Fibroblast of pulmonary artery (primary cell): ENCODE measurements at regions not wholly inside any gene's neighbourhood (a gene's known extent, or its start where the extent isn't known, plus 50 kb on each side); places are given as distances from the start of the nearest gene placed in this dataset.
"Not testable (repeated sequence)": the region's sequence is repeated elsewhere in the genome, so short reads cannot be mapped to it uniquely, and the experiment has no call there.

Experiments used
- DNase-seq: peaks from one replicate; pipeline ENCODE4 v3.0.0-alpha.2; 2010; ENCODE audit warnings: low read depth
- H3K4me3 ChIP-seq: replicated peaks from 2 replicates; pipeline ENCODE4 v1.5.1; 2011; ENCODE audit warnings: low read depth, mild to moderate bottlenecking, control low read depth, low read length, moderate library complexity
- TF ChIP-seq, protein P1 (sequence below): IDR thresholded peaks from 2 replicates; pipeline ENCODE4 v1.5.1; 2011; ENCODE audit warnings: mild to moderate bottlenecking, control low read depth, low read length, inconsistent platforms; ENCODE audit errors: missing control alignments

DNA sequence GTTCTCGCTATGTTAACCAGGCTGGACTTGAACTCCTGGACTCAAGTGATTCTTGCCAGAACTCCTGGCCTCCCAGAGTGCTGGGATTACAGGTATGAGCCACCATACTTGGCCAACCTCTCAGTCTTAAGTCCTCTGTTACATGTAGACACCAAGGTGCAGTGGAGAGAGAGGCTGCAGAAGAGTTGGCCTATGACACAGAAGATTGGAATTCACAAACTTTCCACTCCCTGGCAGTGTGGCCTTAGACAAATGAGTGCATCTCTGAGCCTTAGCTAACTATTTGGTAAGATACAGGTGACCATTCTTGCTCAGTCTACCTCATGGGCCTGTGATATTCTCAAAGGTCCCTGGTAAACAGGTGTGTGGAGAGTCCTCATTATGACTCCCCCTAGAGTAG lies 159.7 kb downstream of the MYCN start:
- H3K4me3 ChIP-seq, result no peak overlapping the region
- DNase-seq, result no peak
- TF ChIP-seq, protein P1, sequence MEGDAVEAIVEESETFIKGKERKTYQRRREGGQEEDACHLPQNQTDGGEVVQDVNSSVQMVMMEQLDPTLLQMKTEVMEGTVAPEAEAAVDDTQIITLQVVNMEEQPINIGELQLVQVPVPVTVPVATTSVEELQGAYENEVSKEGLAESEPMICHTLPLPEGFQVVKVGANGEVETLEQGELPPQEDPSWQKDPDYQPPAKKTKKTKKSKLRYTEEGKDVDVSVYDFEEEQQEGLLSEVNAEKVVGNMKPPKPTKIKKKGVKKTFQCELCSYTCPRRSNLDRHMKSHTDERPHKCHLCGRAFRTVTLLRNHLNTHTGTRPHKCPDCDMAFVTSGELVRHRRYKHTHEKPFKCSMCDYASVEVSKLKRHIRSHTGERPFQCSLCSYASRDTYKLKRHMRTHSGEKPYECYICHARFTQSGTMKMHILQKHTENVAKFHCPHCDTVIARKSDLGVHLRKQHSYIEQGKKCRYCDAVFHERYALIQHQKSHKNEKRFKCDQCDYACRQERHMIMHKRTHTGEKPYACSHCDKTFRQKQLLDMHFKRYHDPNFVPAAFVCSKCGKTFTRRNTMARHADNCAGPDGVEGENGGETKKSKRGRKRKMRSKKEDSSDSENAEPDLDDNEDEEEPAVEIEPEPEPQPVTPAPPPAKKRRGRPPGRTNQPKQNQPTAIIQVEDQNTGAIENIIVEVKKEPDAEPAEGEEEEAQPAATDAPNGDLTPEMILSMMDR, result no peak

DNA sequence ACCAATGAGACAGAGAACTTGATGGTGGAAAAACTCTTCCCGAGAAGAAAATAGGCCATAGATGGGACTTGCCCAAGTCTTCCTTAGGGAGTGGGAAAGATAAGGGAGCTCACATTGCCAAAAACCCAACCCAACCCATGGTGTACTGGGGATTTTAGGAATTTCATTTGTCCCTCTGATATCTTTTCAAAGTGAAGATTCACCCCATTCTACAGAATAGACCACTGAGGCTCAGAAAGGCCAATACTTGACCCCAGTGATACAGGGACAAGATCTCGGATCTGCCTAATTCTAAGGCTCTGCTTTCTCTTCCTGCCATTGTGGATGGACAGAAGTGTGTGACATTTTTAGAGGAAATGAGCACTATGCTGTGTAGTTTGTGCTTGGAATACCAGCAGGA lies 159.0 kb downstream of the MYCN start:
- no peak for DNase-seq
- no peak overlapping the region for H3K4me3 ChIP-seq
- TF ChIP-seq, protein P1, result no peak

DNA sequence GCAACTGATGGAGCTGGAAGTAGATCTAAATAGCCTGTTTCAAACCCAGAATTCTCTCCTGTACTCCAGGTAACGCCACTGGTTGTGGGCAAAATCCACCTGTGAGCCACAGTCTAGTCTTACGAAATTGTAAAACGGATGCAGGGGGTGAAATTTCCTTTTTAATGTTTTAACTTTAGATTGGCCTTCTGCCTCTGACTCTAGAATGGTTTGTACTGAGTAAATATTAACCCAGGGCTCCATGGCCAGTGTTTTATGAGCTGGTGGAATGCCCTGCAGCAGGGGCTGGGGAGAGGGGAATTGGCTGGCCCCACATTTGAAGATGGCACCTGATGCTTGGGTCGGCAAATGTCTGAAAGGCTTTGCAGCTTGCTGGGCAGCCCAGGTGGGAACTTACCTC lies 156.6 kb downstream of the MYCN start:
- H3K4me3 ChIP-seq, result no peak overlapping the region
- TF ChIP-seq, protein P1, result no peak
- DNase-seq, result no peak

DNA sequence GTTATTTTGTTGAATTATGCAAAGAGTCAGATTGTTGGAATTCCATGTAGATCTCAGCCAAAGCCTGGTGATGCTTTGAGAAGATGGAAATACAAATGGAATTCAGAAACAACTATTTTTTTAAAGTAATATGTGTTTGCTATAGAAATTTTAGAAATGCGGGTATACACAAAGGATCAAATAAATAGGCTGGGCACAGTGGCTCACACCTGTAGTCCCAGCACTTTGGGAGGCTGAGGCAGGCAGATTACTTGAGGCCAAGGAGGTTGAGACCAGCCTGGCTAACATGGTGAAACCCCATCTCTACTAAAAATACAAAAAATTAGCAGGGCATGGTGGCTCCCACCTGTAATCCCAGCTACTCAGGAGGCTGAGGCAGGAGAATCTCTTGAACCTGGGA lies 155.1 kb downstream of the MYCN start:
- H3K4me3 ChIP-seq, DNase-seq: not testable (repeated sequence)

DNA sequence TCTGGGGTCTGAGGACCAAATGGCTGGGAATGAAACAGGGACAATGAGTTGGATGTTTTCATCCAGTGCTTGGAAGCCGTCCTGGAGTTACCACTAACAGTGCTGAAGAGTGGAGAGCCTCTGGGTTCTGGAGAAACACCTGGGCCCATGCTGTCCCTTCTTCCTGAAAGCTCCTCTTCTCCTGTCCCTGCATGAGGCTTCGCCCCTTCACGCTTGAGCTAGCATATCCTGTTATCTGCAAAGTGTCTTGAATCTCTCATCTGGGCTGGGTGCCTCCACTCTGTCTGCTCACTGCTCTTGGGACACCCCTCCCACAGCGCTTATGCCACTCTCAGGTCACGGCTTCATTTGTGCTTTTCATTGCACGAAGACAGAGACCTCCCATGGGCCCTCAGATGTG lies 154.5 kb downstream of the MYCN start:
- no peak overlapping the region for H3K4me3 ChIP-seq

DNA sequence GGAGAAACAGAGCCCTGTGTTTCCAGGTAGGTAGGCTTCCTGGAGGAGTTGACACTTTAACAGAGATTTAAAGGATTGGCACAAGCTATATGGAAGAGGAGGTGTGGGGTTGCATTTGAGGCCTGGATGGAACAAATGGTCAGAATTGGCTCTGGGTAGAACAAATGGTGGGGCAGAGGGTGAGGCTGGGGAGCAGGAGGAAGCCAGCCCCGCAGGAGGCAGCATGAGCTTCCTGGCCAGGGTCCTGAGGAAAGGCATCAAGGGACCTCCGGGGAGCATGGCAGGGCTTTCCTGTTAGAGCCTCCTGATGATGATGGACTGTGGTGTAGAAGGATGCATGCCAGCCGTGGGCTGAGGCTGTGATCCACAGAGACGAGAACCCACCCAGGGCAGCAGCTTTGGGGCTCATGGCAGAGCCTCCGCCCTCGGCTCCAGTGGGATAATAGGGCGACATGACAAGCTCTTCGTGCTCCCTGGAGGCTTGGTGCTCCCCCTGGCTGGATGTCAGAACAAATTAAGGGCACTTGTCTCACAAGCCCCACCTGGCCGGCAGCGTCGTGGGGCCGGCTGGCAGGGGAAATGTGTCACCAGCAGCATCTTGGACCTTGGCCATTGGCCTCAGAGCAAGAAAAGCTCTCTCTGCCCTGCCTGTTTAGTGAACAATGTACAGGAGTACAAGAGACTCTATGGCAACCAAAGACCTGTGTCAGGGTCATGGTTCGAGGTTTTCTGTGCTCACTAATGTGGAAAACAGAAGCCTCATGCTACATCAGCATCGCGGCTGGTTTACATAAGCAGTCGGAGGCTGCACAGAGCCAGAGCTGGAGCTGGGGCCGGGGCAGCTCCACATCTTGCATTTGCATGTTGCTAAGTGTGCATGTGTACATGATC lies 153.5 kb downstream of the MYCN start:
- no peak overlapping the region for H3K4me3 ChIP-seq
- TF ChIP-seq, protein P1, result no peak
- no peak for DNase-seq

More for the DNA sequence above, 154.5 kb downstream of the MYCN start:
- no peak for DNase-seq
- TF ChIP-seq, protein P1, result no peak

DNA sequence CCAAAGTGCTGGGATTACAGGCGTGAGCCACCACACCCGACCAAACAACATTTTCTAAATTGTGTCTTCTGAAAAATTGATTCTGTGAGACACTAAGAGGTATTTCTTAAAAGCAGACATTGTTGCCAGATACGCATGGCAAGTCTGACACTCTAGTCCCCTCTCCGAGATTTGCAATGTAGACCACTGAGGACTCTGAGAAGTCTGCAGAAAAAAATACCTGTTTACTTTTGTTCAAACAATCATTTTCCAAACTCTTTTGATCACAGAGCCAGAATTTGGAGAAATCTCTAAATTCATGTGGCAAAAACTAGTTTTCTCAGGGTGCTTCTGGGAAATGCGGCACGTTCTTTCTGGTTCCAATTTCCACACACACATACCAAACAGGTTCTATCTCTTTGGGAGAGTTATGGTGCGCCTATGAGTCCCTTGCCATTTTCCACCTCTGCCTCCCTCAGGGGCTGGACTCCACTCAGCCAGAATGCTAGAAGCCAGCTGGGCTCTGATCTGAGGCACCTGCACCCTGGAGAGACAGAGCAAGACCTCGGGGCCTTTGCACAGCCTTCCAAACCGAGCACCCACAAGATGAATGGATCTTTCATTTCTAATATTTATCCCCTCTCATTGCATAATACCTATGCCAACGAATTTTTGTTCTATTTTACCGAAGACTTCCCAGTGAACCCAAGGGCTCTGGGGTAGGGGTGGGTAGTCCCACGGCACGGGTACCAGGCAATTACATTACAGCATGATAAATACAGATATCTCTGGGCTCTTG lies 152.7 kb downstream of the MYCN start:
- DNase-seq, result no peak
- TF ChIP-seq, protein P1, result no peak
- no peak overlapping the region for H3K4me3 ChIP-seq
